HG02884 (cell line): ENCODE measurements at regions not wholly inside any gene's neighbourhood (a gene's known extent, or its start where the extent isn't known, plus 50 kb on each side); places are given as distances from the start of the nearest gene placed in this dataset.

Experiments used
- ATAC-seq: cut with Tn5 transposase; IDR thresholded peaks from one replicate; pipeline ENCODE4 v1.9.1; 2021; ENCODE audit warnings: mild to moderate bottlenecking, moderate library complexity; ENCODE audit not compliant: unreplicated experiment

DNA sequence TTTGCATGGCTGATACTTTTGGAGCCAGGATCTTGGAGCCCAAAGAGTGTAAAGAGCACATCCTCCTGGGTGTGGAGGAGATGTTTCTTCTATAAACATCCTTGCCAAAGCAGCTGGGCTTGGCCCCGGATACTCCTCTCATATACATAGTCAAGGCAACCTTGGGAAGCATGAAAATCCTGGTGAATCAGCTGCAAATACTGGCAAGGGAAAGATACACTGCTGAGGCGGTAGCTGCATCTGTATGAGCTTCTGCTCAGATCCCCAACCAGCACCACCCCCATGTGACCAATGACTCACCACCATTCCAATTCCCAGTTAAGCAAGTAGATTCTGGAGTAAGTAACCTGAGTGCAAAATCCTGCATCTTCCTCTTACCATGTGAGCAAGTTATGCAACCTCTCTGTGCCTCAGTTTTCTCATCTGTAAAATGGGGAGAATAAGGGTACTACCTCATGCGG, 567.4 kb downstream of the MED13L start:
- ATAC-seq = no peak

GRCh38 chr12:115709540-115710011, 567.9 kb downstream of the MED13L start:
- no peak for ATAC-seq

GRCh38 chr12:115708801-115709200, 568.7 kb downstream of the MED13L start:
- ATAC-seq = no peak

GRCh38 chr12:115700896-115701465, 576.5 kb downstream of the MED13L start:
- no peak for ATAC-seq

DNA sequence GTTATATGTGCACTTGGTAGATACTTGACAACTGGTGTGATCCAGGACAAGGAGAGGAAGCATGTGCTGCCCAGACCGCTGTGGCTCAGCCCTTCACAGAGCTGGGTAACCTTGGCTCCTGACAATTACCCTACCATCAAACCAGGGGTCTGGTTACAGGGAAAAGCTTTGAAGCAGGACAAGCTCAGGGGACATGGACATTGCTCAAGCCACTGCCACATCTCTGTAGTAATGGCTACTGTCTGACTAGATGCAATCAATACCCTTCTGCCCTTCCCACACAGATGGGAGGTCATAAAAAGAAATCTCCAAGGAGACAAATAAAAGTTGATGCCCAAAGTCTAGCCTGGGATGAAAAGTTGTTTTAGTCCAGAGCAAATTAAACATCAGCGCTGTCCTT, 577.4 kb downstream of the MED13L start:
- no peak for ATAC-seq

DNA sequence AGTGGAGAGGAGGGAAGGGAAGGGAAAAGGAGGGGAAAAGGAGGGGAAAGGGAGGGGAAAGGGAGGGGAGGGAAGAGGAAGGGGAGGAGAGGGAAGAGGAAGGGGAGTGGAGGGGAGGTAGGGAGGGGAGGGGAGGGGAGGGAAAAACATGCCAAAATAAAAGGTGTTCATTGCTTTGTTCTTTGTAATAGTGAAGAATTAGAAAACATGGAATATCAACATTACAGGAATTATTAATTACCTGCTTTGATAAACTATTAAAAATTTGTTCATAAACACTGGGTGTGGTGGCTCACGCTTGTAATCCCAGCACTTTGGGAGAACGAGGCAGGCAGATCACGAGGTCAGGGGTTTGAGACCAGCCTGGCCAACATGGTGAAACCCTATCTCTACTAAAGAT, 579.2 kb downstream of the MED13L start:
- no peak for ATAC-seq

DNA sequence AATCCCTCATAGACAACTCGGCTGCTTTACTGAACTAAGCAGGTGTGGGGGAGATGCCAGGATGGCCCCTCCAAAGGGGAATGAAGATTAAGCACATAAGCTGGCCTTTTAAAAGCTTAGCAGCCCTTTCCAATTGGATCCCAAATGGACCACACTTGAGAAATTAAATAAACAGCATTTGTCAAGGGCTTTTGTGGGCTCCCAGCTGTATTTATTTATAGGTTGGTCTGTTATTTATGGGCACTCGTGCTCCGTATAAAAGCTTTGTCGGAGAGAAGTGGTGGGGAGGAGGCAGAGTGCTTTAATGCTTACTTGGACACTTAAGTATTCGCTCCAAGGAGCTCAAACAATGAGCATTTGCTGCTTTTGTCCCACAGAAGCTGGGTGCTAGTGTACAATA, 580.2 kb downstream of the MED13L start:
- ATAC-seq = no peak

- no peak for ATAC-seq
These were observed 582.9 kb downstream of the MED13L start for GRCh38 chr12:115694564-115694963.

GRCh38 chr12:115693970-115694369, 583.5 kb downstream of the MED13L start:
- ATAC-seq = no peak

DNA sequence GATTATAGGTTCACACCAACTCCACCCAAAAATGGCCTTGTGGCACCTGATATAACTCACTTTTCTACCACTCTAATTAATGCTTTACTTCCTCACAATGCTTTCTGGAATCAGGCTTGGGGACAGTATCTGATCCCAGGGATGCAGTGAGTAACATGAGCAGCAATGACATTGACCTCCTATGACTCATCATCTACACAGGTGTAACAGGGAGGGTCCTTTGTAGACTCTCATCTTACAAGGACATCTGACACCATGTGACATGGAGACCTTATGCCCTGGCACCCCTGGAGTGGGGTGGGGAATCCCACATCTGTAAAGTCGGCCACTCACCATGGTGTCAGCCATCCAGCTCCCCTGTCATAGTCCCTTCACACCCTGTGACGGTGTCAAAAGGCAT, 586.4 kb downstream of the MED13L start:
- no peak for ATAC-seq

GRCh38 chr12:115687094-115687493, 590.4 kb downstream of the MED13L start:
- no peak for ATAC-seq

DNA sequence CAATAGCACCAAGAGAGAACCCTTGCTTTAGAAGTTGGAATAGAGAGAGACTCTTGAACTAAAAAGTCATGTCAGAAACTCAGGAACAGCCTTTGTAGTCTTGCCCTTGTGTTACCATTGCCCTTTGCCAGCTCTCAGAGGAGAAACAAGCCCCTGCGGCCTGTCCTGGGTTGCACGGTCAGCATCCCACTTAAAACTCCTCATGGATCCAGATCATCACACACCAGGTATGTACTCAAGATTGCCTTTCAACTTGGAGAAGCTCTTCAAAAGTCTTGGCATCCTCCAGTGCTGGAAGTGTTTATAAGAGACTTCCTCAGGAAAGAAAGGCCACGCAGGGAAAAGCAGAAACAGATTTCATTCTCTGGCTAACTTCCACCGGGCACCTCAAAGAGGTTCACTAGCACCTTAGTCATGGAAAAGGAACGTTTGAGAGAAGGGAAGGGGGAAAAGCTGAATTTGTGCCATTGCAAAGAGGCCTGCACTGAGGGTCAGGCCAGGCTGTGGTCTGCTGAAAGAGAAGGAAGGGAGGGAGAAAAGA, 594.2 kb downstream of the MED13L start:
- ATAC-seq = no peak

DNA sequence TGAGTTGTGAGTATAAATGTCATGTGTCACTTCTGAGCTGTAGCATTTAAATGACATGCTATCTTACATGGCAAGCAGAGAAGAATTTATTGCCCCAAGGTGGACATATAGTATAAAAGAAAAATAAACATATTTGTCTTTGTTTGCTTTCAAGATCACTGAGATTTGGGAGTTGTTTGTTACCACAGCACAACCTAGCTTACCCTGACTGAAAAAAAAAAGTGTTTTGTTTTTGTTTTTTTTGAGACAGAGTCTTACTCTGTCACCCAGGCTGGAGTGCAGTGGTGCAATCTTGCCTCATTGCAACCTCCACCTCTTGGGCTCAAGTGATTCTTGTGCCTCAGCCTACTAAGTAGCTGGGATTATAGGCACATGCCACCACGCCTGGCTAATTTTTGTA, 596.5 kb downstream of the MED13L start:
- no peak for ATAC-seq

DNA sequence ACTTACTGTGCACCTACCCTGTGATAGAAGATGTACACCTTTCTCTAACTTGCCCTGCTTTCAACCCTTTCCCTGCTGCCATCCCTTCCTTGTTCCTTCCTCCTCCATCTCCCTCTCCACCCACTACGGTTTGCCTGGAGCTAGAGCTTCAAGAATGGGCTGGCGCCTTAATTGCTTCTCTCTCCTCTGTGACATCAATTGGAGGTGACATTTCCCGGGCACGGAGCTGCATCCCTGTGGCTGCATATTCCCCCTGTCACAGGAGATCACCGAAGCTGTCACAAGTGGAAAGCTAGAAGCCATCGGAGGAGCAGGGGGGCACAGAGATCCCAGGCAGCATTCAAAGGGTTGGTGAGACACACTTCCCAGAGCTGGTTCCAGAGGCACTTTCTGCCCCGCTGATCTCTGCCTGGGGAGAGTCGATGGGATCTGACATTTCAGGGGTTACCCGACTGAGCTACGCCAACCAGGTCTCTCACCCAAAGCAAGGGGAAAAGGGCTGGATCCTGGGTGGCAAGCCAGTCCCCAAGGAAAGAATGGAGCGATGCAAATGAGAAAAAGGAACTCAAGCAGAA, 604.9 kb downstream of the MED13L start:
- ATAC-seq = no peak

DNA sequence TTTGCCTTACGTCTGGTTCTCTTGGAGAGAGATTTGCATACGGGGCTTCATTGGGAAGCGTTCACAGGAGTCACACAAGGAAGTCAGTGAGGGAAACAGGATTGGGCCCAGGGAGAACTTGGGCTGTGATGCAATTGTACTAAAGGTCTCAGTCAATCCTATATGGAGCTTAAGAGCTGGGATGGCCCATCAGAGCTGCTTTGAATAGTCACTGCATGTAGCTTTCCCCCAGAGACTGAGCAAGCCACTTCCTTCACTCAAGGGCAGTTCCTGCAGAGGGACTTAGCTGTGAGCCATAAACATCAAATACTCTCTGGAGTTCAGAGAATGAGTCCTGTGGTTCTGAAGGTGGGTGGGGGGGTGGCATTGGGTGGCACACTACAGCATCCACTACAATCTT, 605.4 kb downstream of the MED13L start:
- no peak for ATAC-seq

DNA sequence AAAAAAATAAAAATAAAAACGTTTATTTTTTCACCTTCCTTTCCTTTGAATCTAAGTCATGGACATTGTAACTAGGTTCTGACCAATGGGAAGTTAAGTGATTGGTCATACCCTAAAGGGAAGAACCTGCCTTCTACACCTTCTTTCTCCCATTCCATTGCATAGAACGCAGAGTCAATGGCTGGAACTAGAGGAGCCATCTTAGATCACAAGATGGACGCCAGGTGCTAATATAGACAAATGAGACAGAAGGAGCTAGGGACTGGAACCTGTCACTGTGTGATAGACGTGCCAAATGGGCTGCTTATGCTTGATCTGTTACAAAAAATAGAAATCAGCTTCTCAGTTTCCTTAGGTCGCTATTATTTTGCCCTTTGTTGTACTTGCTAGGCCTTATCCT, 606.6 kb downstream of the MED13L start:
- no peak for ATAC-seq

GRCh38 chr12:115667116-115667515, 610.4 kb downstream of the MED13L start:
- ATAC-seq = no peak

GRCh38 chr12:115666168-115666567, 611.3 kb downstream of the MED13L start:
- ATAC-seq = no peak

- no peak for ATAC-seq
These were observed 616.4 kb downstream of the MED13L start for GRCh38 chr12:115661112-115661511.

- no peak for ATAC-seq
These were observed 617.2 kb downstream of the MED13L start for GRCh38 chr12:115660211-115660805.

GRCh38 chr12:115659422-115659821, 618.1 kb downstream of the MED13L start:
- ATAC-seq = no peak
